Thoracic aorta (tissue), 2 donors: ENCODE measurements at regions not wholly inside any gene's neighbourhood (a gene's known extent, or its start where the extent isn't known, plus 50 kb on each side); places are given as distances from the start of the nearest gene placed in this dataset.

Experiments
- ATAC-seq: fragments of 150-250 bp; one replicate; pipeline ENCODE4 v1.8.0; 2017; ENCODE audit warnings: low read depth; ENCODE audit not compliant: insufficient number of reproducible peaks, low FRiP score
- DNase-seq: peaks from one replicate; pipeline ENCODE4 v3.0.0-alpha.2; 2020; ENCODE audit warnings: low spot score
- H3K27ac ChIP-seq, 2 donors: fragments of 200-600 bp; sonication (generic); 1 replicate in 1 of 2; 2 replicates in 1 of 2; pipeline ENCODE4 v1.5.1; 2016; ENCODE audit warnings: mild to moderate bottlenecking in 2 of 2, moderate library complexity in 2 of 2
- H3K27me3 ChIP-seq: fragments of 200-600 bp; sonication (generic); replicated peaks from 2 replicates; pipeline ENCODE4 v1.6.0; 2016; ENCODE audit warnings: mild to moderate bottlenecking; ENCODE audit not compliant: insufficient read depth
- H3K36me3 ChIP-seq: fragments of 200-600 bp; sonication (generic); one replicate; pipeline ENCODE4 v1.5.1; 2016
- H3K4me1 ChIP-seq, 2 donors: fragments of 200-600 bp; sonication (generic); 1 replicate in 1 of 2; 2 replicates in 1 of 2; pipeline versions ENCODE4 v1.5.1 to v1.6.0; 2016; ENCODE audit warnings: low read depth in 2 of 2, mild to moderate bottlenecking in 1 of 2; ENCODE audit not compliant: control insufficient read depth in 1 of 2
- H3K4me3 ChIP-seq: fragments of 200-600 bp; sonication (generic); 2 replicates; pipeline ENCODE4 v1.5.1; 2016; ENCODE audit warnings: mild to moderate bottlenecking
- H3K9me3 ChIP-seq: fragments of 200-600 bp; sonication (generic); 2 replicates; pipeline ENCODE4 v1.5.1; 2016
- TF ChIP-seq, protein P1 (sequence below): fragments of 200-600 bp; sonication (generic); IDR thresholded peaks from one replicate; pipeline ENCODE4 v1.5.1; 2019; ENCODE audit warnings: antibody characterized with exemption

DNA sequence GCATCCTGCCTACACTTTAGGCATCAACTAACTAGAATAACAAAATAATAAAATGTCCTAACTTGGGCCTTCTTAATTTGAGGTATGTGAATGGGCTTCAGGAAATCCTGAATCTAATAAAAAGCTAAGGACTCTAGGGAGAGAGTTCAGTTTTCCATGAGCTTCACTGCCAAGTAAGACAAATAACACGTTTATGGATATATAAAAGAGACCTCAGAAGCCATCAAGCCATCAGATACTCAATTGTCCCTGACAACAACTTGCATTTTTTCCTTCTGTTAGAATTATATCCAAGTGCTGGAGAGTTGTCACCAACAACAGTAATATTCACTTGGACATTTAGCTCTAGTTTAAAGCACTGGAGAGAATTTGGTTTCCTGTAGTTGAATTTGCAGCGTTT, 102.4 kb upstream of the IGSF10 start:
- H3K9me3 ChIP-seq: no peaks in the 10 kb centered on the region
- ATAC-seq (no peak), DNase-seq (no peak)
- no peak overlapping the region for H3K4me3 ChIP-seq
- no peaks in the 10 kb centered on the region for H3K27me3 ChIP-seq
- TF ChIP-seq, protein P1, sequence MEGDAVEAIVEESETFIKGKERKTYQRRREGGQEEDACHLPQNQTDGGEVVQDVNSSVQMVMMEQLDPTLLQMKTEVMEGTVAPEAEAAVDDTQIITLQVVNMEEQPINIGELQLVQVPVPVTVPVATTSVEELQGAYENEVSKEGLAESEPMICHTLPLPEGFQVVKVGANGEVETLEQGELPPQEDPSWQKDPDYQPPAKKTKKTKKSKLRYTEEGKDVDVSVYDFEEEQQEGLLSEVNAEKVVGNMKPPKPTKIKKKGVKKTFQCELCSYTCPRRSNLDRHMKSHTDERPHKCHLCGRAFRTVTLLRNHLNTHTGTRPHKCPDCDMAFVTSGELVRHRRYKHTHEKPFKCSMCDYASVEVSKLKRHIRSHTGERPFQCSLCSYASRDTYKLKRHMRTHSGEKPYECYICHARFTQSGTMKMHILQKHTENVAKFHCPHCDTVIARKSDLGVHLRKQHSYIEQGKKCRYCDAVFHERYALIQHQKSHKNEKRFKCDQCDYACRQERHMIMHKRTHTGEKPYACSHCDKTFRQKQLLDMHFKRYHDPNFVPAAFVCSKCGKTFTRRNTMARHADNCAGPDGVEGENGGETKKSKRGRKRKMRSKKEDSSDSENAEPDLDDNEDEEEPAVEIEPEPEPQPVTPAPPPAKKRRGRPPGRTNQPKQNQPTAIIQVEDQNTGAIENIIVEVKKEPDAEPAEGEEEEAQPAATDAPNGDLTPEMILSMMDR: no peak
- no peak overlapping the region for H3K27ac ChIP-seq
- peaks cover 0 to 20% of the 10 kb centered on the region in 2 donors for H3K4me1 ChIP-seq
- H3K36me3 ChIP-seq: no peaks in the 10 kb centered on the region

DNA sequence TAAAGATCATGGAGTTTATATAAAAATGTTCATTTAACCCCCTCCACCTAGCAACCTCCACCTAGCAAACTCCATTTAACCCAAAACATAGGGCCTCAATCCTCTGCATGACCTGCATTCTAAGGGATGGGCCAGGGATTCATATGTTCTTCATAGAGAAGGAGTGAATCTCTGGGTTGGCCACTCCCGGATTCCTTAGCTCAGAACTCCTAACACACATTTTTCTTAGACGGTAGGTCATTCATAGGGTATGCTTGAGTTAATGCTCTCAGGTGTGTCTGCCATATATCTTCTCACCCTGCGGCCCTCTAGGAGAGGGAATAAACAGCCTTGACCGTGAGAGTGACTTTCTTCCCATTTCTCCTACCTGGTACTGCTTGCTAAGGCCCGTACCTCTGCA, 102.0 kb upstream of the IGSF10 start:
- Histone ChIP-seq H3K4me1 (peaks cover 0 to 22% of the 10 kb centered on the region in 2 donors), H3K9me3 (no peaks in the 10 kb centered on the region), H3K27ac (no peak overlapping the region), H3K27me3 (no peaks in the 10 kb centered on the region), H3K36me3 (no peaks in the 10 kb centered on the region), H3K4me3 (no peak overlapping the region)
- TF ChIP-seq, protein P1: no peak
- ATAC-seq (no peak), DNase-seq (no peak)

DNA sequence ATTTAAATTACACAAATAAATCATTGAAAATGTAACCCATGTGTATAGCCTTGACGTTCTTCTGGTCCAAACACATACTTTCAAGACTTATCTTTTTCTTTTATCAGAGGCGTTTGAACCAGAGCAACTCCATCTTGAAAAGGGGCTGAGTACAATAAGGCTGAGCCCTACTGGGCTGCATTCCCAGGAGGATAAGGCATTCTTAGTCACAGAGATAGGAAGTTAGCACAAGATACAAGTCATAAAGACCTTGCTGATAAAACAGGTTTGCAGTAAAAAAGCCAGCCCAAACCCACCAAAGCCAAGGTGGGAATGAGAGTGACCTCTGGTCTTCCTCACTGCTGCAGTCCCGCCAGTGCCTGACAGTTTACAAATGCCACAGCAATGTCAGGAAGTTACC, 101.0 kb upstream of the IGSF10 start:
- Histone ChIP-seq H3K4me1 (peaks cover 0 to 22% of the 10 kb centered on the region in 2 donors), H3K27ac (no peak overlapping the region), H3K4me3 (no peak overlapping the region), H3K9me3 (no peaks in the 10 kb centered on the region), H3K27me3 (no peaks in the 10 kb centered on the region), H3K36me3 (no peaks in the 10 kb centered on the region)
- ATAC-seq: no peak
- TF ChIP-seq, protein P1: no peak
- no peak for DNase-seq

DNA sequence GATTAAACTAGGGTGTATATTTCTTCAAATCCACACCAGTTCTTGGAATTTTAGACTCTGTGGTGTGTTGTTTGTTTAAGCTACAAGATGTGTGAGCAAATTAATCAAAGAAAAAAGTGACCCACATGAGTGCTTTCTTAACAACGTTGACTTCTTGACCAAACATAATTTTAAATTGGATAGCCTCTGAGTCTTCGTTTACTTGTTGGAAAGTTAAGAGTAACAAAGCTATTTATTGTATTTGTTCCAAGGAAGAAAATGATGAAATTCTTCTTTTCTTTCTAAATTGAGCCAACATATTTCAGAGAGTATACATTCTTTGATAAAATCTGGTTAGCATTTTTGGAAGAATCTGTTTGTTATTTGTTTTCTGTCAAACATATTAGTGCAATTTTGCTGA, 99.9 kb upstream of the IGSF10 start:
- no peaks in the 10 kb centered on the region for H3K36me3 ChIP-seq
- ATAC-seq: no peak
- no peak for DNase-seq
- no peak overlapping the region for H3K4me3 ChIP-seq
- H3K9me3 ChIP-seq: no peaks in the 10 kb centered on the region
- no peaks in the 10 kb centered on the region for H3K27me3 ChIP-seq
- H3K4me1 ChIP-seq: peaks cover 0 to 26% of the 10 kb centered on the region in 2 donors
- no peak overlapping the region for H3K27ac ChIP-seq
- TF ChIP-seq, protein P1: no peak

DNA sequence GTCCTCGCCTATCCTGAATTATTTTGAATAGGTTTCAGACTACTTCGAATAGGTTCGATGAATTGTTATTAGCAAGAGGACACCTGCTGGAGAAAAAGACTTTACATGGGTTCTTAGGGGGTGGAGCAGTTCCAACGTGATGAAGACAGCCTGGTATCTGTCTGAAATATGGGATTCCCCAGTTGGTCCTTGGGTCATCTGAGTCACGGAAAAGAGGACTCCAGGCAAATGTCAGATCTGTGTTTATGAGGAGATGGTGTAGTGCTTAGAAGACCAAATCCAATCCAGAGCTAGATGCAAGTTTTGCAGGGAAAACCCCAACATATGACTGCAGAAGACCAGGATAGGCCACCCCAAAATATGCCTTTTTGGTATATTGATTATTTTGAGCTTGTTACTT, 98.9 kb upstream of the IGSF10 start:
- Histone ChIP-seq H3K27ac (no peak overlapping the region), H3K27me3 (no peaks in the 10 kb centered on the region), H3K4me3 (no peak overlapping the region), H3K4me1 (peaks cover 0 to 26% of the 10 kb centered on the region in 2 donors), H3K36me3 (no peaks in the 10 kb centered on the region), H3K9me3 (no peaks in the 10 kb centered on the region)
- no peak for ATAC-seq
- no peak for DNase-seq
- TF ChIP-seq, protein P1: no peak
